HAP-1 (cell line): ENCODE measurements at regions not wholly inside any gene's neighbourhood (a gene's known extent, or its start where the extent isn't known, plus 50 kb on each side); places are given as distances from the start of the nearest gene placed in this dataset.
"Not testable (repeated sequence)": the region's sequence is repeated elsewhere in the genome, so short reads cannot be mapped to it uniquely, and the experiment has no call there.

ENCODE experiments used
- DNase-seq, 2 experiments: peaks; one replicate each; pipeline ENCODE4 v3.0.0-alpha.2; 2016 to 2020; ENCODE audit warnings: low spot score in 2 of 2
- H3K27me3 ChIP-seq: fragments of 250-450 bp; sonication (Bioruptor Pico); 2 replicates; pipeline ENCODE4 v1.5.1; 2020; ENCODE audit warnings: low read depth, mild to moderate bottlenecking, moderate library complexity
- H3K36me3 ChIP-seq: fragments of 250-450 bp; sonication (Bioruptor Pico); replicated peaks from 2 replicates; pipeline ENCODE4 v1.5.1; 2020; ENCODE audit warnings: mild to moderate bottlenecking
- H3K4me1 ChIP-seq: fragments of 250-450 bp; sonication (Bioruptor Pico); 2 replicates; pipeline ENCODE4 v1.5.1; 2020; ENCODE audit warnings: mild to moderate bottlenecking
- H3K4me3 ChIP-seq: fragments of 250-450 bp; sonication (Bioruptor Pico); 2 replicates; pipeline ENCODE4 v1.5.1; 2020; ENCODE audit warnings: mild to moderate bottlenecking, moderate library complexity
- H3K9me3 ChIP-seq: fragments of 250-450 bp; sonication (Bioruptor Pico); 2 replicates; pipeline ENCODE4 v1.5.1; 2020; ENCODE audit warnings: mild to moderate bottlenecking, moderate library complexity
- in situ Hi-C: fragments of 300-500 bp; cut with MboI; formaldehyde crosslinking; loops from 3 replicates; pipeline ENCODE4 v1.14.3; 2020; ENCODE audit warnings: low sequenced_read_pairs, inconsistent platforms, mixed read lengths

DNA sequence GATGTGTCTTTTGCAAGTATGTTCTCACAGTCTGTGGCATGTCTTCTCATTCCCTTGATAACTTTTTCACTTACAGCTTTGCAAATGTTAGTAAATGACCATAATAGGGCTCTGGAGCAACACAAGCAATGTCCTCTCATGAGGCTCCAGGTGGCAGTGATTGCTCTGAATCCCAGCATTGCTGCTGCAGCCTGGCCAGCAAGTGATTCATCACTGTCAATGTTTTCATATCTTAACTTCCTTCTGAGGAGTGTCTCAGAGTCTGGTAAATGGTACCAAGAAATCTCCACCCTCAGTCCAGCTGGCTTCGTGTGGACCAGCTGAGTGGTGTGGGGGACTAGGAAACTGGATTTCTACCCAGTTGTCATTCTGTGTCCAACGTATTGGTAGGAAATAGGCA, 139.6 kb downstream of the MYLK4 start:
- DNase-seq, result no peak
- H3K9me3 ChIP-seq, result 0 out of 2 replicates have a peak, but pooled peaks cover 2% of the 10 kb centered on the region
- H3K36me3 ChIP-seq, result no peaks in the 10 kb centered on the region
- H3K4me1 ChIP-seq, result no peaks in the 10 kb centered on the region; the same call in 1 of the 2 replicates
- in situ Hi-C loops, result no loop called here
- H3K4me3 ChIP-seq, result no peak overlapping the region
- H3K27me3 ChIP-seq, result no peaks in the 10 kb centered on the region

- H3K4me1 ChIP-seq, result no peaks in the 10 kb centered on the region; the same call in 1 of the 2 replicates
- H3K27me3 ChIP-seq, result no peaks in the 10 kb centered on the region
- DNase-seq, result no peak
- no peak overlapping the region for H3K4me3 ChIP-seq
- H3K9me3 ChIP-seq, result 0 out of 2 replicates have a peak, but pooled peaks cover 2% of the 10 kb centered on the region
- no peaks in the 10 kb centered on the region for H3K36me3 ChIP-seq
- in situ Hi-C loops, result no loop called here
These were observed 142.2 kb downstream of the MYLK4 start for GRCh38 chr6:2608503-2608902.

- Histone ChIP-seq H3K9me3 (no peaks in the 10 kb centered on the region), H3K4me3 (no peak overlapping the region), H3K36me3 (no peaks in the 10 kb centered on the region), H3K4me1 (no peaks in the 10 kb centered on the region), H3K27me3 (no peaks in the 10 kb centered on the region)
- DNase-seq, result no peak
- in situ Hi-C loops, result no loop called here
These were observed 150.4 kb downstream of the MYLK4 start for GRCh38 chr6:2600363-2600762.

DNA sequence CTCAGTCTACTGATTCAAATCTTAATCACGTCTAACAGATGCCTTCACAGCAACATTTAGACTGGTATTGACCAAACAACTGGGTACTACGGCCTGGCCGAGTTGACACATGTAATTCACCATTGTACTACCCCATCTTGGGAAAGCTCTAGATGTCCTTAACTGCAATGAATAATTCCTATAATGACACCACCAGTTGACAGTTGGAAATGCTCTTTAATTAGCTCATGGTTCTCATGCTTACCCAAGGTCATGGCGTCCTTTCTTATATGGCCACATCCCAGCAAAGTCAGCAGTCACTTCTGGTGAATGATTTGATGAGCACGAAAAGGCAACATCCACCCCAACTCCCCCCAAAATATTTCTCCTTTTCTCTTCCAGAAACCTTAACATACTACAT, 150.9 kb downstream of the MYLK4 start:
- H3K27me3 ChIP-seq, result no peaks in the 10 kb centered on the region
- no peaks in the 10 kb centered on the region for H3K4me1 ChIP-seq
- H3K4me3 ChIP-seq, result no peak overlapping the region
- no peaks in the 10 kb centered on the region for H3K9me3 ChIP-seq
- no peak for DNase-seq
- in situ Hi-C loops, result no loop called here
- no peaks in the 10 kb centered on the region for H3K36me3 ChIP-seq

GRCh38 chr6:2598867-2599266, 151.9 kb downstream of the MYLK4 start:
- Histone ChIP-seq H3K4me1 (no peaks in the 10 kb centered on the region), H3K4me3 (no peak overlapping the region), H3K9me3 (no peaks in the 10 kb centered on the region), H3K27me3 (no peaks in the 10 kb centered on the region), H3K36me3 (no peaks in the 10 kb centered on the region)
- DNase-seq, result no peak
- in situ Hi-C loops, result no loop called here

DNA sequence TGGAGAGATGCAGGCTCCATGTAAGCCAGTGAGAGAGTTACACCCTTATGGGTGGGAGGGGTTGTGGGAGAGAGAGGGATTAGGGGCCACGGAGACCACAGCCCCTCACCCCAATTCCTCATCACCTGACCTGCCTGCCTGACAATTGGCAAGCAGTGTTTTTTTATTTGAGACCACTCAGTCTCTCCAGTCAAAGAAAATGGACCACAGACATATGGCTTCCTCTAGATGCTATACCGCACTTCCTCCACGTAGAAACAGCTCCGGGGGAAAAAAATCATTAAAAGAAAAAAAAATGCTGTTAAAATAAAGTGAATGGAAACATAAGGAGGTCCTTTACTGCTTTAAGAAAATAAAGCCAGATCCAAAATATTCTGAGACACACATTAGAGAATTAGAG, 152.7 kb downstream of the MYLK4 start:
- Histone ChIP-seq H3K4me1 (no peaks in the 10 kb centered on the region), H3K4me3 (no peak overlapping the region), H3K36me3 (no peaks in the 10 kb centered on the region), H3K9me3 (no peaks in the 10 kb centered on the region), H3K27me3 (no peaks in the 10 kb centered on the region)
- in situ Hi-C loops, result no loop called here
- DNase-seq, result no peak

- DNase-seq, H3K9me3 ChIP-seq, H3K4me1 ChIP-seq, in situ Hi-C loops, H3K27me3 ChIP-seq, H3K36me3 ChIP-seq, H3K4me3 ChIP-seq: not testable (repeated sequence)
These were observed 153.3 kb downstream of the MYLK4 start for GRCh38 chr6:2597457-2597856.

DNA sequence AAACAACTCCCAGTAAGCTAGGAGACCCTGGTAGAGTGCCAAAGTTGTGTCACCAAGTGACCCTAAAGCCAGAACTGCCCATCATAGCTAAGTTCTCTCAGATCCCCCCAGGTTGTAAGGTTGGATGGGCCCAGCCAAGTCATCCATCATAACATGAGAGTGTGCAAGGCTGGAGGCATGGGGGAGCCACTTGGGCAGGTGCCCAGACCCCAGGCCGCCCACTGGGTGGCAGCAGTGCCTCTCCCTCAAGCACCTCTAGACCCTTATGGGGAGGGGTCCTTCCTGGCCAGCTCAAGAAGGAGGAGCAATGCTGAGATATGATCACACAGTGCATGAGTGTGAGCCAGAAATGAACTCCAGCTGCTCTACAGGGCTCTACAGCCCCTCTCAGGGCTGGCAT, 154.5 kb downstream of the MYLK4 start:
- in situ Hi-C loops, result no loop called here
- peak in 1 of 2 experiments; percentile 36 for DNase-seq

DNA sequence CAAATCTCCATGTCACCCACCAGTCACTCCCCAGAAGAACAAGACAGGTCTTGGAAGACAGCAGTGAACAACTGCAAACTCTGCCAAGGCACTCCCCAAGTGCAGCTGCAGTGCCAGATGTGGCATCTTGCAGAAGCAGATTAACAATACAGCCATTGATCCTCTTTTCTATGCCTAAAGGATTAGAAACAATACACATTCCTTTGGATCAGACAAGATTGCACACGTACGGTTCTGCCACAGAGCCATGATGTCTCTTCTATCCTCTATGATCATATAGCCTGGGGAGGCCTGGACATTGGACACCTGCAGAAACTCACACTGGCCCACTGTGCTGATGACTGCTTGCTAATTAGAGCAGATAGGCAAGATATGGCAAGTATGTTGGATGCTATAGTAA, 155.9 kb downstream of the MYLK4 start:
- Histone ChIP-seq H3K27me3 (no peaks in the 10 kb centered on the region), H3K4me3 (no peak overlapping the region), H3K4me1 (no peaks in the 10 kb centered on the region), H3K36me3 (no peaks in the 10 kb centered on the region), H3K9me3 (no peaks in the 10 kb centered on the region)
- in situ Hi-C loops, result no loop called here
- no peak for DNase-seq

More for the DNA sequence above, 154.5 kb downstream of the MYLK4 start:
- no peak overlapping the region for H3K4me3 ChIP-seq
- H3K36me3 ChIP-seq, result no peaks in the 10 kb centered on the region
- H3K9me3 ChIP-seq, result no peaks in the 10 kb centered on the region
- H3K4me1 ChIP-seq, result no peaks in the 10 kb centered on the region
- no peaks in the 10 kb centered on the region for H3K27me3 ChIP-seq

- no peak for DNase-seq
- in situ Hi-C loops, result no loop called here
- Histone ChIP-seq H3K27me3 (no peaks in the 10 kb centered on the region), H3K4me1 (no peaks in the 10 kb centered on the region), H3K36me3 (no peaks in the 10 kb centered on the region), H3K9me3 (no peaks in the 10 kb centered on the region), H3K4me3 (no peak overlapping the region)
These were observed 157.6 kb downstream of the MYLK4 start for GRCh38 chr6:2593167-2593566.

- no peaks in the 10 kb centered on the region for H3K36me3 ChIP-seq
- in situ Hi-C loops, result no loop called here
- DNase-seq, result no peak
- no peak overlapping the region for H3K4me3 ChIP-seq
- no peaks in the 10 kb centered on the region for H3K4me1 ChIP-seq
- H3K27me3 ChIP-seq, result no peaks in the 10 kb centered on the region
- H3K9me3 ChIP-seq, result no peaks in the 10 kb centered on the region
These were observed 161.5 kb downstream of the MYLK4 start for GRCh38 chr6:2589171-2589661.

DNA sequence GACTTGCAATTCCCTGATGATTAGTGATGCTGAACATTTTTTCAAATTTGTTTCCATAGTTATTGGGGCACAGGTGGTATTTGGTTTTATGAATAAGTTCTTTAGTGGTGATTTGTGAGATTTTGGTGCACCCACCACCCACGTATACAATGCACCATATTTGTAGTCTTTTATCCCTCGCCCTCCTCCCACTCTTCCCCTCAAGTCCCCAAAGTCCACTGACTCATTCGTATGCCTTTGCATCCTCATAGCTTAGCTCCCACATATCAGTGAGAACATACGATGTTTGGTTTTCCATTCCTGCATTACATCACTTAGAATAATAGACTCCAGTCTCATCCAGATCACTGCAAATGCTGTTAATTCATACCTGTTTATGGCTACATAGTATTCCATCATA, 167.3 kb downstream of the MYLK4 start:
- Histone ChIP-seq H3K9me3 (no peaks in the 10 kb centered on the region), H3K27me3 (no peaks in the 10 kb centered on the region), H3K4me1 (peaks cover 14% of the 10 kb centered on the region), H3K4me3 (no peak overlapping the region), H3K36me3 (no peaks in the 10 kb centered on the region)
- in situ Hi-C loops, result no loop called here
- no peak for DNase-seq

DNA sequence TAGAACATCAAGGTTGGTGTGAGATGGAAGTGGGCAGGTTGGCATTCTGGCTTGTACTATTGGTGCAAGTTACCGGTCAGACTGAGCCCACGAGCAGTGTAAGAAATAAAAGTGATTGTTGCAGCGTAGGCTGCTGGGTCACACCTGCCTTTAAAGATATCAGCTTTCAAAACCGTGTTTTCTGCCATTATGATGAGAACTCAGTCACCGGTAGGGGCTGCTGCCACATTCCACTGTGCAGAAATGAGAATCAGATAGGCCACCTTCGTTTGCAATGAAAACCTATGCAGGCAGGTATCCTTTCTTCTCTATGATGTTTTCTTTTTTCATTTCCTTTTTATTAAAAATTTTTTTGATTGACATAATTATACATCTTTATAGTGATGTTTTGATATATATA, 168.5 kb downstream of the MYLK4 start:
- no peak overlapping the region for H3K4me3 ChIP-seq
- peaks cover 14% of the 10 kb centered on the region for H3K4me1 ChIP-seq
- no peaks in the 10 kb centered on the region for H3K9me3 ChIP-seq
- H3K36me3 ChIP-seq, result no peaks in the 10 kb centered on the region
- DNase-seq, result no peak
- in situ Hi-C loops, result no loop called here
- H3K27me3 ChIP-seq, result no peaks in the 10 kb centered on the region

DNA sequence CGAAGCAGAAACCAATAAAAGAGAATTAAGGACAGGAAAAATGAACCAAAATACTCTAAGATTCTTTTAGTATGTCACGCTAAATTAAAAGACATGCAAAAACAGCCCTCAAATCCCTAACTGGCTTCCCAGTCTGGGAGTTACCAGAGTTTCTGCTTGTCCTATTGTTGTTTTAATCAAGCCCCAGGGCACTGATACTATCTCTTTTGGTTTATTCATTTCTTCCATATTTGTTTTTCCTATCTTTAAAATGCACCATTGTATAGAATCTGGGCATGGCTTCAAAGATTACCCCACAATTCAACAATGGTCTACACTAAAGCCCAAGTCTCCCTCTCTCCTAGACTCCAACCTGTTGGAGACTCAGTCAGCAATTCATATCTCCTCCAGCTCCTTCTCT, 169.1 kb downstream of the MYLK4 start:
- Histone ChIP-seq H3K4me3 (no peak overlapping the region), H3K9me3 (no peaks in the 10 kb centered on the region), H3K36me3 (no peaks in the 10 kb centered on the region), H3K4me1 (peaks cover 14% of the 10 kb centered on the region), H3K27me3 (no peaks in the 10 kb centered on the region)
- in situ Hi-C loops, result no loop called here
- peak; percentile 68 to 78 for DNase-seq

- DNase-seq, result no peak
- Histone ChIP-seq H3K27me3 (no peaks in the 10 kb centered on the region), H3K4me3 (no peak overlapping the region), H3K4me1 (peaks cover 14% of the 10 kb centered on the region), H3K36me3 (no peaks in the 10 kb centered on the region), H3K9me3 (no peaks in the 10 kb centered on the region)
- in situ Hi-C loops, result no loop called here
These were observed 169.7 kb downstream of the MYLK4 start for GRCh38 chr6:2581011-2581410.
